K562 (cell line): ENCODE measurements at regions not wholly inside any gene's neighbourhood (a gene's known extent, or its start where the extent isn't known, plus 50 kb on each side); places are given as distances from the start of the nearest gene placed in this dataset.

Source experiments
- BMI1 ChIP-seq: fragments of 150-350 bp; IDR thresholded peaks from 2 replicates; pipeline ENCODE4 v1.6.1; 2014; ENCODE audit warnings: low read length
- FOXM1 ChIP-seq, 2 experiments: fragments of 450-650 bp in 1 of 2; sonication (generic) in 1 of 2; formaldehyde crosslinking in 1 of 2; IDR thresholded peaks; 2 replicates each; pipeline versions ENCODE4 v1.6.1 to v1.9.0; 2017 to 2022; ENCODE audit warnings: low read depth in 2 of 2, mild to moderate bottlenecking in 2 of 2, missing genetic modification reagents in 1 of 2, moderate library complexity in 1 of 2
- IRF2 ChIP-seq: sonication (generic); formaldehyde crosslinking; IDR thresholded peaks from 2 replicates; pipeline ENCODE4 v1.8.1; 2022; ENCODE audit warnings: mild to moderate bottlenecking, missing genetic modification reagents
- SMARCA5 ChIP-seq: fragments of 450-650 bp; IDR thresholded peaks from 2 replicates; pipeline ENCODE4 v1.6.1; 2016
- ZFP1 ChIP-seq: fragments of 450-650 bp; formaldehyde crosslinking; IDR thresholded peaks from 2 replicates; pipeline ENCODE4 v1.4.0; 2020; ENCODE audit warnings: mild to moderate bottlenecking, mixed read lengths
- ZNF274 ChIP-seq: IDR thresholded peaks from 2 replicates; pipeline ENCODE4 v1.6.1; 2011; ENCODE audit warnings: low read depth, mild to moderate bottlenecking, low read length, moderate library complexity, borderline replicate concordance
- ZNF57 ChIP-seq: fragments of 450-650 bp; formaldehyde crosslinking; IDR thresholded peaks from 2 replicates; pipeline ENCODE4 v1.4.0; 2020; ENCODE audit warnings: mild to moderate bottlenecking, moderate library complexity
- TF ChIP-seq, protein P1 (sequence below), 3 experiments: IDR thresholded peaks in 2 of 3; conservative IDR thresholded peaks in 1 of 3; 2 replicates each; pipeline ENCODE4 v1.5.1; 2011 to 2012; ENCODE audit warnings: low read length in 3 of 3, mild to moderate bottlenecking in 3 of 3, control low read depth in 2 of 3, improper control_type of control experiment in 1 of 3, inconsistent platforms in 1 of 3, low read depth in 1 of 3, mixed read lengths in 1 of 3, moderate library complexity in 1 of 3; ENCODE audit not compliant: insufficient read depth in 2 of 3
- TF ChIP-seq, protein P2 (sequence below): fragments of 250-450 bp; sonication (Bioruptor Pico); IDR thresholded peaks from 2 replicates; pipeline ENCODE4 v1.5.0; 2020; ENCODE audit warnings: mild to moderate bottlenecking, borderline replicate concordance

DNA sequence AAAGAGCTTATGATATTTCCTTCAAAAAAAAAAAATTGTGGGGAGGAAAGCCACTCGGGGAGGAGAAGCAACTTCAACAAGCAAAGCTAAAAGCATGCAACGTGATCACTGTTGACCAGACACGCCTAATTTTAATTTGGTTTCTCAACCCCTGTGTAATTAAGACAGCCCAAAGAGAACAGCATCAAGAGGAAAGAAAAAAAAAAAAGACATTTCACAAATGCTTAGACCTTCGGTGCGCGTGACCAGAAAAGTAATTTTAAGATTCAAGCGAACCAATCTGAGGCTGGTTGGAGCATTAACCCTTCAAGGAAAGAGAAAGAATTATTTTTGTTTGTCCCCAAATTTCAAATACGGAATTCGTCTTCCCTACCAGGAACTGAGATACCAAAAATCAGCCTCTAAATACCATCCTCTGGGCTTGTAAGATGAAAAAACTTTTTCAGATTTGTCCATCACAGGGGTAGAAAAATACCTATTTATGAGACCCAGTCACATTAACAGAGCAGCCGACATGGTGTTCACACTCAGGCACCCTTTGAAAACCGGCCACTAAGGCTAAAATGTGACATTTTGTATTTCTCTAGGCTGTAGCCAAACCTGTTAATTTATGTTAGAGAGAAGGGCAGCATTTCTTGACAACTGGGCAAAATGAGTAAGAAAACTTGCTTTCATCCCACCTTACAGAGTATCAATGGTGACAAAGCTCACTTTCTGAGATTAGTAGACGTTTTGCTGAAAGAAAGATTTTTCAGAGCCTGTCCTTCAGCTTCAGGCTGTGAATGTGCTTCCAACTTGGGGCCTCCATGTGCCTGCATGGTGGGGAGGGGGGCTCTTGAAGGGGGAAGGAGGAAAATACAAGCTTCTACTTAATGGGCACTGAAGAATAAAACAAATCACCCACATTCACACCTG, 179.9 kb upstream of the KLF14 start:
- TF ChIP-seq IRF2 (CRISPR knock-in tag) (no peak), SMARCA5 (no peak), ZNF274 (no peak), FOXM1 (IDR thresholded peaks at IDR 0.05; ENCODE audit: low read depth) (no peak), FOXM1 (CRISPR knock-in tag; IDR thresholded peaks at IDR 0.05; ENCODE audit: low read depth) (no peak), ZNF57 (CRISPR knock-in tag) (no peak), ZFP1 (CRISPR knock-in tag) (no peak), BMI1 (no peak)
- TF ChIP-seq, protein P1, sequence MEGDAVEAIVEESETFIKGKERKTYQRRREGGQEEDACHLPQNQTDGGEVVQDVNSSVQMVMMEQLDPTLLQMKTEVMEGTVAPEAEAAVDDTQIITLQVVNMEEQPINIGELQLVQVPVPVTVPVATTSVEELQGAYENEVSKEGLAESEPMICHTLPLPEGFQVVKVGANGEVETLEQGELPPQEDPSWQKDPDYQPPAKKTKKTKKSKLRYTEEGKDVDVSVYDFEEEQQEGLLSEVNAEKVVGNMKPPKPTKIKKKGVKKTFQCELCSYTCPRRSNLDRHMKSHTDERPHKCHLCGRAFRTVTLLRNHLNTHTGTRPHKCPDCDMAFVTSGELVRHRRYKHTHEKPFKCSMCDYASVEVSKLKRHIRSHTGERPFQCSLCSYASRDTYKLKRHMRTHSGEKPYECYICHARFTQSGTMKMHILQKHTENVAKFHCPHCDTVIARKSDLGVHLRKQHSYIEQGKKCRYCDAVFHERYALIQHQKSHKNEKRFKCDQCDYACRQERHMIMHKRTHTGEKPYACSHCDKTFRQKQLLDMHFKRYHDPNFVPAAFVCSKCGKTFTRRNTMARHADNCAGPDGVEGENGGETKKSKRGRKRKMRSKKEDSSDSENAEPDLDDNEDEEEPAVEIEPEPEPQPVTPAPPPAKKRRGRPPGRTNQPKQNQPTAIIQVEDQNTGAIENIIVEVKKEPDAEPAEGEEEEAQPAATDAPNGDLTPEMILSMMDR (IDR thresholded peaks at IDR 0.05 in 2 of 3, conservative IDR thresholded peaks at IDR 0.05 in 1 of 3; ENCODE audit: insufficient read depth in 2 of 3, low read depth in 1 of 3, low read length in 3 of 3), result no peak
- TF ChIP-seq, protein P2, sequence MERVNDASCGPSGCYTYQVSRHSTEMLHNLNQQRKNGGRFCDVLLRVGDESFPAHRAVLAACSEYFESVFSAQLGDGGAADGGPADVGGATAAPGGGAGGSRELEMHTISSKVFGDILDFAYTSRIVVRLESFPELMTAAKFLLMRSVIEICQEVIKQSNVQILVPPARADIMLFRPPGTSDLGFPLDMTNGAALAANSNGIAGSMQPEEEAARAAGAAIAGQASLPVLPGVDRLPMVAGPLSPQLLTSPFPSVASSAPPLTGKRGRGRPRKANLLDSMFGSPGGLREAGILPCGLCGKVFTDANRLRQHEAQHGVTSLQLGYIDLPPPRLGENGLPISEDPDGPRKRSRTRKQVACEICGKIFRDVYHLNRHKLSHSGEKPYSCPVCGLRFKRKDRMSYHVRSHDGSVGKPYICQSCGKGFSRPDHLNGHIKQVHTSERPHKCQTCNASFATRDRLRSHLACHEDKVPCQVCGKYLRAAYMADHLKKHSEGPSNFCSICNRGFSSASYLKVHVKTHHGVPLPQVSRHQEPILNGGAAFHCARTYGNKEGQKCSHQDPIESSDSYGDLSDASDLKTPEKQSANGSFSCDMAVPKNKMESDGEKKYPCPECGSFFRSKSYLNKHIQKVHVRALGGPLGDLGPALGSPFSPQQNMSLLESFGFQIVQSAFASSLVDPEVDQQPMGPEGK (CRISPR knock-in tag), result no peak
